ENCODE measurements at regions not wholly inside any gene's neighbourhood (a gene's known extent, or its start where the extent isn't known, plus 50 kb on each side); places are given as distances from the start of the nearest gene placed in this dataset.

- no peak overlapping the region for H3K56ac ChIP-seq (replicated peaks; ENCODE audit: insufficient read length, low read depth, low read length)
- no peak overlapping the region for H2BK5ac ChIP-seq (ENCODE audit: low read depth, low read length)
- no peak overlapping the region for H3K4me3 ChIP-seq (ENCODE audit: extremely low read depth in 1 of 4, insufficient read depth in 2 of 4, low read depth in 3 of 4, low read length in 4 of 4)
- H3K27ac ChIP-seq (ENCODE audit: low read depth, low read length), result no peak overlapping the region
- no peak overlapping the region for H3K4ac ChIP-seq (replicated peaks; ENCODE audit: insufficient read length, low read depth, low read length)
- H3K36me3 ChIP-seq (ENCODE audit: control insufficient read depth in 2 of 4, insufficient read depth in 4 of 4, low read length in 3 of 4), result no peaks in the 10 kb centered on the region
- H3K9me3 ChIP-seq (ENCODE audit: insufficient read depth in 2 of 2, low read depth in 1 of 2, low read length in 1 of 2), result no peaks in the 10 kb centered on the region
- no peak overlapping the region for H3K4me2 ChIP-seq (ENCODE audit: insufficient read depth in 1 of 2, low read depth in 2 of 2, low read length in 2 of 2)
- H3K18ac ChIP-seq (ENCODE audit: extremely low read depth, low read length), result no peak overlapping the region
- H2BK15ac ChIP-seq (ENCODE audit: low read length), result no peak overlapping the region
- H3K79me1 ChIP-seq (ENCODE audit: low read depth, low read length), result no peaks in the 10 kb centered on the region
- H4K91ac ChIP-seq (replicated peaks; ENCODE audit: insufficient read length, low read length), result no peak overlapping the region
- 0 out of 2 replicates have a peak overlapping the region, but pooled peaks have one; percentile 46 for H2BK12ac ChIP-seq (ENCODE audit: low read depth, low read length)
- FAIRE-seq, result no peak
- H4K5ac ChIP-seq (ENCODE audit: insufficient read length, low read depth, low read length), result no peak overlapping the region
- H3K9ac ChIP-seq (replicated peaks in 1 of 4; ENCODE audit: extremely low read depth in 1 of 4, low read depth in 3 of 4, low read length in 3 of 4), result no peak overlapping the region
- no peak overlapping the region for H2AK5ac ChIP-seq (ENCODE audit: low read depth, low read length)
- DNase-seq (ENCODE audit: low read depth in 1 of 2, low spot score in 2 of 2), result no peak
- H4K20me1 ChIP-seq (replicated peaks in 1 of 2; ENCODE audit: control insufficient read depth in 1 of 2, insufficient read depth in 2 of 2, low read length in 2 of 2), result no peaks in the 10 kb centered on the region
- 0 out of 7 replicates have a peak, but pooled peaks cover 0 to 2% (median 0%) of the 10 kb centered on the region in 4 experiments for H3K4me1 ChIP-seq (replicated peaks in 1 of 4; ENCODE audit: control insufficient read depth in 3 of 4, insufficient read depth in 4 of 4, low read length in 3 of 4)
- H3K23ac ChIP-seq (ENCODE audit: insufficient read length), result no peak overlapping the region
- no peaks in the 10 kb centered on the region for H3K27me3 ChIP-seq (replicated peaks in 1 of 4; ENCODE audit: control insufficient read depth in 3 of 4, extremely low read depth in 1 of 4, insufficient read depth in 3 of 4, low read length in 3 of 4)
- ChIA-PET CTCF (ENCODE audit: partially characterized antibody) (interaction anchor here (1.7 kb wide), 1 partner anchor 15 kb away, joined by 3 read pairs; no protein-coding TSS in a partner anchor), POLR2A (ENCODE audit: partially characterized antibody) (no interaction called here)
- H4K8ac ChIP-seq (ENCODE audit: extremely low read depth, insufficient read depth, low read length), result no peak overlapping the region
- TF ChIP-seq EGR1 (IDR thresholded peaks at IDR 0.05; ENCODE audit: borderline replicate concordance, low read depth, low read length), result no peak
- TF ChIP-seq RNF2 (IDR thresholded peaks at IDR 0.05; ENCODE audit: borderline replicate concordance, low read depth, low read length, missing control alignments, poor library complexity, severe bottlenecking), result no peak
- no peak for TF ChIP-seq POLR2A (IDR thresholded peaks at IDR 0.05; ENCODE audit: control extremely low read depth in 1 of 2, low read depth in 2 of 2, low read length in 2 of 2)
- TF ChIP-seq HDAC2 (IDR thresholded peaks at IDR 0.05; ENCODE audit: borderline replicate concordance in 1 of 2, low read depth in 2 of 2, low read length in 2 of 2), result no peak
- no peak overlapping the region for H2BK120ac ChIP-seq (replicated peaks; ENCODE audit: low read depth, low read length)
- no peaks in the 10 kb centered on the region for H3K23me2 ChIP-seq (ENCODE audit: low read depth, low read length)
- H2BK20ac ChIP-seq (ENCODE audit: low read length), result no peak overlapping the region
- no peak overlapping the region for H2AFZ ChIP-seq (ENCODE audit: low read length)
- H3K14ac ChIP-seq (ENCODE audit: insufficient read length), result no peak overlapping the region
- WGBS, 2 experiments (ENCODE audit: extremely low coverage in 1 of 2, insufficient coverage in 1 of 2, insufficient read length in 1 of 2, insufficient replicate concordance in 2 of 2, low coverage in 1 of 2, low lambda C conversion rate in 2 of 2, missing lambda C conversion rate in 1 of 2), result 88% methylated on average over 4 of the region's 4 CpGs; no CpG with 5 or more reads in 1 of the 2 experiments
- no peaks in the 10 kb centered on the region for H3K79me2 ChIP-seq (ENCODE audit: control insufficient read depth in 1 of 2, insufficient read depth in 2 of 2, low read length in 2 of 2)
Measured at GRCh38 chr15:47971637-47972036, 149.2 kb upstream of the SLC24A5 start.
